Karpas-422 (cell line): ENCODE measurements at regions not wholly inside any gene's neighbourhood (a gene's known extent, or its start where the extent isn't known, plus 50 kb on each side); places are given as distances from the start of the nearest gene placed in this dataset.

ENCODE experiments used
- DNase-seq: peaks from one replicate; pipeline ENCODE4 v3.0.0-alpha.2; 2015
- H2AFZ ChIP-seq: fragments of 200-600 bp; sonication (generic); 2 replicates; pipeline ENCODE4 v1.6.1; 2014; ENCODE audit warnings: antibody characterized with exemption, low read length, mixed read lengths
- H3K27ac ChIP-seq: fragments of 200-600 bp; sonication (generic); 2 replicates; pipeline ENCODE4 v1.5.1; 2014; ENCODE audit warnings: mild to moderate bottlenecking, low read length, moderate library complexity
- H3K27me3 ChIP-seq: fragments of 200-600 bp; sonication (generic); 2 replicates; pipeline ENCODE4 v1.6.1; 2014; ENCODE audit warnings: low read length, mixed read lengths
- H3K36me3 ChIP-seq: fragments of 200-600 bp; sonication (generic); 2 replicates; pipeline ENCODE4 v1.6.1; 2014; ENCODE audit warnings: low read length, mixed read lengths; ENCODE audit not compliant: insufficient read depth
- H3K4me1 ChIP-seq: fragments of 200-600 bp; sonication (generic); 2 replicates; pipeline ENCODE4 v1.6.1; 2014; ENCODE audit warnings: mild to moderate bottlenecking, low read length, mixed read lengths
- H3K4me2 ChIP-seq: fragments of 200-600 bp; sonication (generic); 2 replicates; pipeline ENCODE4 v1.6.1; 2014; ENCODE audit warnings: low read length, low read depth, mild to moderate bottlenecking; ENCODE audit not compliant: poor library complexity, severe bottlenecking
- H3K4me3 ChIP-seq: fragments of 200-600 bp; sonication (generic); 2 replicates; pipeline ENCODE4 v1.5.1; 2014; ENCODE audit warnings: mild to moderate bottlenecking, antibody characterized with exemption, low read length, mixed read lengths
- H3K79me2 ChIP-seq: fragments of 200-600 bp; sonication (generic); 2 replicates; pipeline ENCODE4 v1.6.1; 2014; ENCODE audit warnings: mild to moderate bottlenecking, low read length, mixed read lengths
- H3K9ac ChIP-seq: fragments of 200-600 bp; sonication (generic); 2 replicates; pipeline ENCODE4 v1.6.0; 2014; ENCODE audit warnings: low read length
- H3K9me2 ChIP-seq: fragments of 200-600 bp; sonication (generic), shearing (Covaris generic); replicated peaks from 2 replicates; pipeline ENCODE4 v1.6.0; 2014; ENCODE audit warnings: mild to moderate bottlenecking, low read length, moderate library complexity; ENCODE audit not compliant: insufficient read depth
- H3K9me3 ChIP-seq: fragments of 300-700, 200-600 bp; sonication (generic); 2 replicates; pipeline ENCODE4 v1.6.1; 2014; ENCODE audit warnings: low read length, mixed read lengths
- H4K20me1 ChIP-seq: fragments of 200-600 bp; sonication (generic); 2 replicates; pipeline ENCODE4 v1.6.1; 2014; ENCODE audit warnings: mild to moderate bottlenecking, antibody characterized with exemption, low read length, low read depth; ENCODE audit not compliant: insufficient read depth

- H4K20me1 ChIP-seq = no peaks in the 10 kb centered on the region
- DNase-seq = no peak
- H3K79me2 ChIP-seq = no peaks in the 10 kb centered on the region
- no peak overlapping the region for H2AFZ ChIP-seq
- H3K36me3 ChIP-seq = no peaks in the 10 kb centered on the region
- H3K9ac ChIP-seq = no peak overlapping the region
- no peak overlapping the region for H3K27ac ChIP-seq
- no peaks in the 10 kb centered on the region; the same call in 1 of the 2 replicates for H3K9me2 ChIP-seq
- no peak overlapping the region for H3K4me2 ChIP-seq
- no peaks in the 10 kb centered on the region for H3K4me1 ChIP-seq
- no peak overlapping the region for H3K4me3 ChIP-seq
- H3K9me3 ChIP-seq = peaks cover 14% of the 10 kb centered on the region; the same call in 1 of the 2 replicates
- H3K27me3 ChIP-seq = no peaks in the 10 kb centered on the region
These were observed 512.2 kb downstream of the PDHA2 start for GRCh38 chr4:96352051-96352517.

GRCh38 chr4:96354036-96354712 lies 514.3 kb downstream of the PDHA2 start:
- Histone ChIP-seq H3K79me2 (no peaks in the 10 kb centered on the region), H3K4me3 (no peak overlapping the region), H4K20me1 (no peaks in the 10 kb centered on the region), H3K4me1 (no peaks in the 10 kb centered on the region), H3K9me2 (no peaks in the 10 kb centered on the region; the same call in 1 of the 2 replicates), H3K9me3 (peaks cover 12% of the 10 kb centered on the region; the same call in 1 of the 2 replicates), H3K4me2 (no peak overlapping the region), H3K27me3 (no peaks in the 10 kb centered on the region), H3K27ac (no peak overlapping the region), H3K36me3 (no peaks in the 10 kb centered on the region), H3K9ac (no peak overlapping the region), H2AFZ (no peak overlapping the region)
- DNase-seq = no peak

GRCh38 chr4:96355414-96355813 lies 515.5 kb downstream of the PDHA2 start:
- no peaks in the 10 kb centered on the region for H3K27me3 ChIP-seq
- H3K79me2 ChIP-seq = no peaks in the 10 kb centered on the region
- no peak overlapping the region for H3K4me2 ChIP-seq
- no peak overlapping the region for H2AFZ ChIP-seq
- H3K36me3 ChIP-seq = no peaks in the 10 kb centered on the region
- peaks cover 16% of the 10 kb centered on the region; the same call in 1 of the 2 replicates for H3K9me3 ChIP-seq
- H3K9me2 ChIP-seq = no peaks in the 10 kb centered on the region; the same call in 1 of the 2 replicates
- no peak overlapping the region for H3K4me3 ChIP-seq
- no peak overlapping the region for H3K27ac ChIP-seq
- H3K4me1 ChIP-seq = no peaks in the 10 kb centered on the region
- DNase-seq = no peak
- no peak overlapping the region for H3K9ac ChIP-seq
- H4K20me1 ChIP-seq = no peaks in the 10 kb centered on the region

DNA sequence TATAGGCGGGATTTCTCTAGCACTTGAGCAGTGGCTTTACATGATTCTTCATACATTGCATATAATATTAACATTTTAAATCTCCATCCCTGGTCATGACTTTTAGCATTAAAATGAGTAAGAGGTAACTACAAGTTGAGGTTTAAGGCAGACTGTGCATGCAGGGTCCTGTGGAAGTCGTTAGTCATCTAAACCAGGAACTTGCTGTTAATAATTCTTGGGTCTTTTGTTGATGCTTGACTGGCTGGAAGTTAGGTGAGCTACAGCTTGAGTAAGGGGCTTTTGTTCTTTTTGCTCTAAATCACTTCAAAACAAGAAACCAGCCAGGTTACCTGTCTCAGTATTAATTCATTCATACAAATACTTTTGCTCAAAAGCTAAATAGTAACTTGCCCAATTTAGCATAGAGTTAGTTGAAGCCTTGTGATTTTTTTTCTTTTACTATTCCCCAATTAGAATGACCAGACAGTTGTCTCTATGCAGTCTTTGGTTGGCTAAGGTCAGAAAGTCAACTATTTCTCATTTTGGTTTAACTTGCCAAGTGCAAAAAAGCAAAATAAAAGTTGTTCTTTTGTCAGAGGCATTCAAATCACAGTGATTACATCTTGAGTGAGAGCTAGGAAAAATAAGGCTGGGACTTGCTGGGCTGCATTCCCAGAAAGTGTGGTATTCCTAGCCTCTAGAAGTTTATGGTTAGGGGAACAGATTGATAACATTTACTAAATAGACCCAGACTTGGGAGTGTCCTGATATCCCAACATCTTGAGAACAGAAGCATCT lies 516.9 kb downstream of the PDHA2 start:
- Histone ChIP-seq H3K36me3 (no peaks in the 10 kb centered on the region), H3K9ac (no peak overlapping the region), H3K4me2 (no peak overlapping the region), H3K9me2 (no peaks in the 10 kb centered on the region), H2AFZ (no peak overlapping the region), H3K79me2 (no peaks in the 10 kb centered on the region), H3K9me3 (peaks cover 21% of the 10 kb centered on the region), H3K4me1 (no peaks in the 10 kb centered on the region), H4K20me1 (no peaks in the 10 kb centered on the region), H3K27me3 (no peaks in the 10 kb centered on the region), H3K4me3 (no peak overlapping the region), H3K27ac (no peak overlapping the region)
- no peak for DNase-seq

- H3K9me2 ChIP-seq = no peaks in the 10 kb centered on the region
- no peaks in the 10 kb centered on the region for H3K4me1 ChIP-seq
- no peak for DNase-seq
- H3K4me3 ChIP-seq = no peak overlapping the region
- H3K4me2 ChIP-seq = no peak overlapping the region
- peaks cover 46% of the 10 kb centered on the region for H3K9me3 ChIP-seq
- H3K79me2 ChIP-seq = no peaks in the 10 kb centered on the region
- no peak overlapping the region for H3K27ac ChIP-seq
- H4K20me1 ChIP-seq = no peaks in the 10 kb centered on the region
- H3K36me3 ChIP-seq = no peaks in the 10 kb centered on the region
- H3K27me3 ChIP-seq = no peaks in the 10 kb centered on the region
- H2AFZ ChIP-seq = no peak overlapping the region
- no peak overlapping the region for H3K9ac ChIP-seq
These were observed 526.7 kb downstream of the PDHA2 start for GRCh38 chr4:96366632-96367031.

DNA sequence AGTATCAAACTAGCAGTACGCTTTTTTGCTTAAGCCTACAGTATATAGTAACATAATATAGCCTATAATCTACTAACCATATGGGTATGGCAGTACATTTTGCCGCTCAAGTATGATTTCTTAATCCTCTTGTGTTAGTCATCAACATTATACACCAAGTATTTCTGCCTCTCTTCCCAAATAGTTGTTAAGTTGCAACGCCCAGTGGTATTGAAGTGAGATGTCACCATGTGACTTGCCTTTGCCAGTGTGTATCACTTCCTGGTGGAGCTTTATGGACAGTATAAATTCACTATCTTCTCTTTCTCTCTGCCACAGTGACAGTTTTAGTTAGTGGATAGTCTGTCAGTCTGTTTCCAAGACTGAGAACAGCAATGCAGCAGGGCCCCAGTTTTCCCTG lies 535.5 kb downstream of the PDHA2 start:
- no peak overlapping the region for H3K9ac ChIP-seq
- no peaks in the 10 kb centered on the region for H3K36me3 ChIP-seq
- H4K20me1 ChIP-seq = no peaks in the 10 kb centered on the region
- no peaks in the 10 kb centered on the region for H3K79me2 ChIP-seq
- H2AFZ ChIP-seq = no peak overlapping the region
- no peak overlapping the region for H3K4me3 ChIP-seq
- peaks cover 32% of the 10 kb centered on the region for H3K9me3 ChIP-seq
- no peaks in the 10 kb centered on the region for H3K9me2 ChIP-seq
- no peak for DNase-seq
- no peak overlapping the region for H3K27ac ChIP-seq
- H3K4me1 ChIP-seq = no peaks in the 10 kb centered on the region
- H3K4me2 ChIP-seq = no peak overlapping the region
- no peaks in the 10 kb centered on the region for H3K27me3 ChIP-seq

- Histone ChIP-seq H3K27me3 (no peaks in the 10 kb centered on the region), H3K4me3 (no peak overlapping the region), H2AFZ (no peak overlapping the region), H3K4me2 (no peak overlapping the region), H3K27ac (no peak overlapping the region), H4K20me1 (no peaks in the 10 kb centered on the region), H3K9me2 (no peaks in the 10 kb centered on the region), H3K9me3 (peaks cover 26% of the 10 kb centered on the region), H3K9ac (no peak overlapping the region), H3K4me1 (no peaks in the 10 kb centered on the region), H3K36me3 (no peaks in the 10 kb centered on the region), H3K79me2 (no peaks in the 10 kb centered on the region)
- DNase-seq = no peak
These were observed 539.6 kb downstream of the PDHA2 start for GRCh38 chr4:96379524-96379923.

DNA sequence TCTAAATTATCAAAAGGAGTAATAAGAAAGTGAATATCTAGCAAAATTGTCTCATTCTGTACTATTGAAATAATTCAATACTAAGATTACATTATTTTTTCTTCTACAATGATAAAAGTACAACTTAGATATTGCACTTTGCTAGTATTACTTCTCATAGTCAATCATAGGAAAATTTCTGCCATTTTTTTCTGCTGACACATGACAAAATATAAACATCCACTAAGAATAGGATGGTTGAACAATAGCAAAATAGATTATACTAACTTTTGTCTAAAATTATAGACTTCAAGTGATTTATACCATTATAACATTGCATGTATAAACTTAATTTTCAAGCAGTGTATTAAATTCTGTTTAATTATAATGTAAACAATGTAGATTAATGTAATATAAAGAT lies 540.2 kb downstream of the PDHA2 start:
- Histone ChIP-seq H2AFZ (no peak overlapping the region), H3K4me3 (no peak overlapping the region), H3K4me1 (no peaks in the 10 kb centered on the region), H3K36me3 (no peaks in the 10 kb centered on the region), H3K4me2 (no peak overlapping the region), H3K27ac (no peak overlapping the region), H3K79me2 (no peaks in the 10 kb centered on the region), H3K9me3 (peaks cover 26% of the 10 kb centered on the region), H4K20me1 (no peaks in the 10 kb centered on the region), H3K9ac (no peak overlapping the region), H3K9me2 (no peaks in the 10 kb centered on the region), H3K27me3 (no peaks in the 10 kb centered on the region)
- no peak for DNase-seq
